Natural killer cell (primary cell): ENCODE measurements at regions not wholly inside any gene's neighbourhood (a gene's known extent, or its start where the extent isn't known, plus 50 kb on each side); places are given as distances from the start of the nearest gene placed in this dataset.

ENCODE experiments used
- ATAC-seq, 3 donors: fragments of 150-1000 bp in 2 of 3; fragments of 200-7000 bp in 1 of 3; cut with Tn5 transposase; 1 replicate in 1 of 3; 2 replicates in 2 of 3; pipeline ENCODE4 v1.10.0; 2021; ENCODE audit warnings: mild to moderate bottlenecking in 2 of 3, moderate library complexity in 2 of 3
- DNase-seq, 2 donors: peaks; one replicate each; pipeline versions ENCODE4 v3.0.0 to v3.0.0-alpha.2; 2013 to 2021; ENCODE audit warnings: mixed read lengths in 1 of 2
- H3K27ac ChIP-seq: one replicate; pipeline ENCODE4 v1.5.1; 2013; ENCODE audit warnings: mild to moderate bottlenecking, low read length
- H3K27me3 ChIP-seq: one replicate; pipeline ENCODE4 v1.6.1; 2013; ENCODE audit warnings: low read length; ENCODE audit not compliant: control insufficient read depth, insufficient read depth
- H3K36me3 ChIP-seq: one replicate; pipeline ENCODE4 v1.6.1; 2013; ENCODE audit warnings: low read length; ENCODE audit not compliant: control insufficient read depth, insufficient read depth
- H3K4me1 ChIP-seq: one replicate; pipeline ENCODE4 v1.6.1; 2013; ENCODE audit warnings: low read length; ENCODE audit not compliant: control insufficient read depth, insufficient read depth
- H3K4me3 ChIP-seq: one replicate; pipeline ENCODE4 v1.5.1; 2013; ENCODE audit warnings: low read length
- H3K9me3 ChIP-seq: one replicate; pipeline ENCODE4 v1.6.1; 2013; ENCODE audit warnings: low read length; ENCODE audit not compliant: control insufficient read depth, insufficient read depth
- H3K27ac Mint-ChIP-seq, 2 donors: one replicate each; pipeline ENCODE4 v1.8.0; 2022; ENCODE audit warnings: mild to moderate bottlenecking in 2 of 2, mixed read lengths in 2 of 2, moderate library complexity in 1 of 2
- H3K27me3 Mint-ChIP-seq, 2 donors: one replicate each; pipeline ENCODE4 v1.8.0; 2022; ENCODE audit warnings: low read depth in 2 of 2, mixed read lengths in 2 of 2
- H3K36me3 Mint-ChIP-seq: one replicate; pipeline ENCODE4 v1.8.0; 2022; ENCODE audit warnings: mixed read lengths
- H3K4me1 Mint-ChIP-seq, 2 donors: one replicate each; pipeline ENCODE4 v1.8.0; 2022; ENCODE audit warnings: mixed read lengths in 2 of 2
- H3K4me3 Mint-ChIP-seq: one replicate; pipeline ENCODE4 v1.8.0; 2022; ENCODE audit warnings: mild to moderate bottlenecking, moderate library complexity, mixed read lengths
- H3K9me3 Mint-ChIP-seq, 2 donors: one replicate each; pipeline ENCODE4 v1.8.0; 2022; ENCODE audit warnings: mixed read lengths in 2 of 2
- CTCF ChIP-seq: fragments of 200-600 bp; IDR thresholded peaks from one replicate; pipeline ENCODE4 v1.8.0; 2022; ENCODE audit warnings: antibody characterized with exemption
- WGBS: methylation state at CpG from one replicate; pipeline ENCODE4 v1.1.7; 2013; ENCODE audit warnings: missing lambda C conversion rate; ENCODE audit not compliant: insufficient coverage; 5-methylcytosine and 5-hydroxymethylcytosine counted together
- intact Hi-C: fragments of 100-400 bp; cut with micrococcal nuclease; formaldehyde crosslinking; loops from one replicate; pipeline ENCODE4 v1.14.2; 2022

- no peaks in the 10 kb centered on the region for H3K4me1 Mint-ChIP-seq
- Histone ChIP-seq H3K4me1 (no peaks in the 10 kb centered on the region), H3K4me3 (no peak overlapping the region), H3K27ac (no peak overlapping the region), H3K27me3 (no peaks in the 10 kb centered on the region), H3K9me3 (no peaks in the 10 kb centered on the region), H3K36me3 (no peaks in the 10 kb centered on the region)
- ATAC-seq (no peak), DNase-seq (no peak)
- no peak for TF ChIP-seq CTCF
- no peak overlapping the region for H3K27ac Mint-ChIP-seq
- intact Hi-C loops = no loop called here
- H3K9me3 Mint-ChIP-seq = no peaks in the 10 kb centered on the region
- H3K4me3 Mint-ChIP-seq = no peak overlapping the region
- peaks cover 6 to 21% of the 10 kb centered on the region in 2 donors for H3K27me3 Mint-ChIP-seq
- WGBS = 71% methylated on average over 1 of the region's 3 CpGs
- H3K36me3 Mint-ChIP-seq = no peaks in the 10 kb centered on the region
Observed at GRCh38 chr3:67733269-67733950, 79.0 kb upstream of the SUCLG2 start.

- H3K9me3 Mint-ChIP-seq = peaks cover 5 to 6% of the 10 kb centered on the region in 2 donors
Observed at GRCh38 chr3:67724434-67724833, 70.0 kb upstream of the SUCLG2 start.

GRCh38 chr3:67723863-67724262 is 69.5 kb upstream of the SUCLG2 start:
- H3K27me3 Mint-ChIP-seq = peaks cover 4 to 16% of the 10 kb centered on the region in 2 donors
- ATAC-seq = no peak
- H3K27me3 ChIP-seq = no peaks in the 10 kb centered on the region
- no peak overlapping the region for H3K27ac Mint-ChIP-seq
- intact Hi-C loops = no loop called here
- H3K36me3 Mint-ChIP-seq = peaks cover 29% of the 10 kb centered on the region
- no peaks in the 10 kb centered on the region for H3K9me3 ChIP-seq
- no peaks in the 10 kb centered on the region for H3K36me3 ChIP-seq
- H3K4me1 ChIP-seq = no peaks in the 10 kb centered on the region
- H3K9me3 Mint-ChIP-seq = peaks cover 5 to 6% of the 10 kb centered on the region in 2 donors
- no peak overlapping the region for H3K4me3 ChIP-seq
- H3K4me3 Mint-ChIP-seq = no peak overlapping the region
- no peak for TF ChIP-seq CTCF
- no peaks in the 10 kb centered on the region for H3K4me1 Mint-ChIP-seq
- no peak for DNase-seq
- 86% methylated on average over 1 of the region's 1 CpG for WGBS
- H3K27ac ChIP-seq = no peak overlapping the region

More at GRCh38 chr3:67724434-67724833, 70.0 kb upstream of the SUCLG2 start:
- ATAC-seq (no peak), DNase-seq (no peak)
- H3K27me3 Mint-ChIP-seq = peaks cover 3 to 16% of the 10 kb centered on the region in 2 donors
- no peak overlapping the region for H3K27ac Mint-ChIP-seq
- TF ChIP-seq CTCF = no peak
- Histone ChIP-seq H3K4me3 (no peak overlapping the region), H3K4me1 (no peaks in the 10 kb centered on the region), H3K27ac (no peak overlapping the region), H3K36me3 (no peaks in the 10 kb centered on the region), H3K27me3 (no peaks in the 10 kb centered on the region), H3K9me3 (no peaks in the 10 kb centered on the region)
- no peak overlapping the region for H3K4me3 Mint-ChIP-seq
- 58% methylated on average over 1 of the region's 2 CpGs for WGBS
- intact Hi-C loops = no loop called here
- peaks cover 29% of the 10 kb centered on the region for H3K36me3 Mint-ChIP-seq
- no peaks in the 10 kb centered on the region for H3K4me1 Mint-ChIP-seq

- H3K27me3 ChIP-seq = no peaks in the 10 kb centered on the region
- no peak for ATAC-seq
- Mint-ChIP-seq H3K4me3 (no peak overlapping the region), H3K9me3 (peaks cover 5 to 6% of the 10 kb centered on the region in 2 donors), H3K27me3 (peaks cover 0 to 9% of the 10 kb centered on the region in 2 donors), H3K27ac (no peak overlapping the region), H3K4me1 (no peaks in the 10 kb centered on the region), H3K36me3 (peaks cover 23% of the 10 kb centered on the region)
- no peak for DNase-seq
- no peak overlapping the region for H3K4me3 ChIP-seq
- H3K27ac ChIP-seq = no peak overlapping the region
- no peaks in the 10 kb centered on the region for H3K36me3 ChIP-seq
- no peaks in the 10 kb centered on the region for H3K4me1 ChIP-seq
- no peak for TF ChIP-seq CTCF
- no peaks in the 10 kb centered on the region for H3K9me3 ChIP-seq
- WGBS = 94% methylated on average over 2 of the region's 3 CpGs
- intact Hi-C loops = no loop called here
Observed at GRCh38 chr3:67719333-67719732, 64.9 kb upstream of the SUCLG2 start.
